Gastrocnemius medialis (tissue), 4 donors: ENCODE measurements at regions not wholly inside any gene's neighbourhood (a gene's known extent, or its start where the extent isn't known, plus 50 kb on each side); places are given as distances from the start of the nearest gene placed in this dataset.

Experiments used
- CTCF ChIP-seq, 5 experiments: fragments of 450-650 bp in 3 of 5; fragments of 200-600 bp in 2 of 5; sonication (generic) in 2 of 5; IDR thresholded peaks in 4 of 5; conservative IDR thresholded peaks in 1 of 5; 1 replicate in 4 of 5; 2 replicates in 1 of 5; pipeline ENCODE4 v1.5.1; 2016 to 2019; ENCODE audit warnings: antibody characterized with exemption in 5 of 5, mild to moderate bottlenecking in 3 of 5, moderate library complexity in 3 of 5
- POLR2A ChIP-seq, 2 donors: fragments of 450-650 bp; IDR thresholded peaks; one replicate each; pipeline ENCODE4 v1.6.1; 2017; ENCODE audit warnings: antibody characterized with exemption in 2 of 2, mild to moderate bottlenecking in 2 of 2, moderate library complexity in 2 of 2

- TF ChIP-seq POLR2A (IDR thresholded peaks at IDR 0.05) (no peak), CTCF (IDR thresholded peaks at IDR 0.05 in 4 of 5, conservative IDR thresholded peaks at IDR 0.05 in 1 of 5) (no peak)
Observed at GRCh38 chr2:81672516-81672915, 1368.0 kb upstream of the LRRTM1 start.
